ENCODE measurements at regions not wholly inside any gene's neighbourhood (a gene's known extent, or its start where the extent isn't known, plus 50 kb on each side); places are given as distances from the start of the nearest gene placed in this dataset.
A peak's percentile ranks its signal among the peaks of the same experiment; 100 is the strongest.
"Not testable (repeated sequence)": the region's sequence is repeated elsewhere in the genome, so short reads cannot be mapped to it uniquely, and the experiment has no call there.

- 60 to 64% methylated on average over 2 to 3 of the region's 3 CpGs for WGBS, 2 donors
- H3K27ac ChIP-seq = no peak overlapping the region
- H3K27me3 ChIP-seq = peaks cover 0 to 90% (median 0%) of the 10 kb centered on the region in 4 donors
- no peak overlapping the region for H3K4me3 ChIP-seq
- no peaks in the 10 kb centered on the region for H3K36me3 ChIP-seq
- DNase-seq = no peak
- TF ChIP-seq POLR2A (IDR thresholded peaks at IDR 0.05) = no peak
- no peak for TF ChIP-seq CTCF (IDR thresholded peaks at IDR 0.05)
- intact Hi-C loops (cut with DNase I) = no loop called here
- no peaks in the 10 kb centered on the region for H3K9me3 ChIP-seq
- H3K4me1 ChIP-seq = peaks cover 6 to 12% (median 7%) of the 10 kb centered on the region in 3 donors
Measured at GRCh38 chr15:98289747-98290146, 329.2 kb downstream of the ARRDC4 start.

DNA sequence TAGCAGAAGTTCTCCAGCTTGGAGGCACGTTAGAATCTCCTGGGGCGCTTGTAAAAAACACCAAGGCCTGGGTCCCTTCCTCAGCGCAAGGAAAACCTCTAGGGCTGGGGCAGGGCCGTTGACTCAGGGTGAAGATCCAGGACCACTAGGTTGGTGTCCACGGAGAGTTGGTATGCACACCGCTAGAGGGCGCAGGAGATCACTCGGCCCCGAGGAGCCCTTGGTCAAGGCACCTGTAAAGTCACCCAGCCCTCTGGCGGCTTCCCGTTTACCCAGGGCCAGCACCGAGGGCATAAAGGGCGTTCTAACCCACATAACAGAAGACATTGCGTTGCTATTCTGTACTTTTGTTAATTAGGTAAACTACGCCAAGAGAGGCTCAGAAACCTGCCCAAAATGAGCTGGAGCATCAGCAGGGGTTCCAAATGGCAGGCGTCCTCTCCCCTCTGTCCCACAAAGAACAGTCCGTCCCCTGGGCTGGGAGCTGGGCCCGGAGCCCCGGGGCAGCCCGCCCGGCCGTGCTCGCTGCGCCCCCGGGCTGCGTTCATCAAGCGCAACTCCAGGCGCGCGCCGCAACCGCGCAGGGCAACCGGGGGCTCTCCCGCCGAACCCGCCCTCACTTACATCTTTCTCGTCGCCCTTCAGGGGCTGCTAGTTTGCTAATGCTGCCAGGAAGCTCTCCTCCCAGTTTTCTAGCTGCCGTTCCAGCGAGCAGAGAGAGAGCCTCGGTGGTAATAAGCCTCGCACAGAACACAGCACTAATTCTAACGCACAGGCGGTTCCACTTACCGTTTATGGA is 332.1 kb downstream of the ARRDC4 start:
- DNase-seq = no peak
- no peaks in the 10 kb centered on the region for H3K9me3 ChIP-seq
- intact Hi-C loops (cut with DNase I) = no loop called here
- TF ChIP-seq POLR2A (IDR thresholded peaks at IDR 0.05) (no peak), CTCF (IDR thresholded peaks at IDR 0.05) (peak in 5 of 6 experiments; percentile 33 to 66 (median 55))
- H3K27me3 ChIP-seq = peaks cover 0 to 68% (median 0%) of the 10 kb centered on the region in 4 donors
- no peak overlapping the region for H3K27ac ChIP-seq
- 9% methylated on average over 4 to 17 of the region's 46 CpGs for WGBS, 2 donors
- no peaks in the 10 kb centered on the region for H3K36me3 ChIP-seq
- H3K4me3 ChIP-seq = peak overlapping the region in 2 of 4 donors; percentile 6 to 23
- H3K4me1 ChIP-seq = peaks cover 7 to 27% (median 10%) of the 10 kb centered on the region in 3 donors

- Histone ChIP-seq H3K27me3 (peaks cover 0 to 56% (median 0%) of the 10 kb centered on the region in 4 donors), H3K36me3 (no peaks in the 10 kb centered on the region), H3K27ac (no peak overlapping the region), H3K9me3 (no peaks in the 10 kb centered on the region), H3K4me1 (peaks cover 7 to 27% (median 10%) of the 10 kb centered on the region in 3 donors), H3K4me3 (no peak overlapping the region)
- no peak for DNase-seq
- intact Hi-C loops (cut with DNase I) = no loop called here
- 66 to 70% methylated on average over 7 of the region's 7 CpGs for WGBS, 2 donors
- no peak for TF ChIP-seq CTCF (IDR thresholded peaks at IDR 0.05)
- TF ChIP-seq POLR2A (IDR thresholded peaks at IDR 0.05) = no peak
Measured at GRCh38 chr15:98294126-98294525, 333.6 kb downstream of the ARRDC4 start.

DNA sequence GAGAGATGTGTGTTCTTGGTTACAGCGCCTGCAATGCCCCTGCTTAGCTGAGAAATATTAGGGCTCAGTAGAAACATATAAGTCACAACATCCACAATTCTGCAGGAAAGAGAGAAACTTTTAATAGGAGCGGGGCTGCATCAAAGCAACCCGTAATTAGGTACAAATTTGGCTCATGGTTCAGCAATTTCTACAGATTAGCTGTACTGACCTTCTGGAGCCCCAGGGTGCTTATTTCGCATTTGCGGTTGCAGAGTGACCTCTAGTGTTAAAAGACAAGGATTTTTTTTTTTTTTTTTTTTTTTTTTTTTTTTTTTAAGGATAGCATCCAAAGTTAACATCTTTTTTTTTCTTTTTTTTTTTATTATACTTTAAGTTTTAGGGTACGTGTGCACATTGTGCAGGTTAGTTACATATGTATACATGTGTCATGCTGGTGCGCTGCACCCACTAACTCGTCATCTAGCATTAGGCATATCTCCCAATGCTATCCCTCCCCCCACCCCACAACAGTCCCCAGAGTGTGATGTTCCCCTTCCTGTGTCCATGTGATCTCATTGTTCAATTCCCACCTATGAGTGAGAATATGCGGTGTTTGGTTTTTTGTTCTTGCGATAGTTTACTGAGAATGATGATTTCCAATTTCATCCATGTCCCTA is 334.7 kb downstream of the ARRDC4 start:
- intact Hi-C loops (cut with DNase I); H3K36me3 ChIP-seq; H3K4me3 ChIP-seq; H3K9me3 ChIP-seq; H3K27ac ChIP-seq; DNase-seq: not testable (repeated sequence)
- peaks cover 7 to 27% (median 10%) of the 10 kb centered on the region in 3 donors for H3K4me1 ChIP-seq
- WGBS, 2 donors = 24 to 29% methylated on average over 7 to 8 of the region's 10 CpGs
- H3K27me3 ChIP-seq = peaks cover 0 to 54% (median 0%) of the 10 kb centered on the region in 4 donors
- peak in 3 of 6 experiments; percentile 13 to 36 (median 28) for TF ChIP-seq CTCF (IDR thresholded peaks at IDR 0.05)

DNA sequence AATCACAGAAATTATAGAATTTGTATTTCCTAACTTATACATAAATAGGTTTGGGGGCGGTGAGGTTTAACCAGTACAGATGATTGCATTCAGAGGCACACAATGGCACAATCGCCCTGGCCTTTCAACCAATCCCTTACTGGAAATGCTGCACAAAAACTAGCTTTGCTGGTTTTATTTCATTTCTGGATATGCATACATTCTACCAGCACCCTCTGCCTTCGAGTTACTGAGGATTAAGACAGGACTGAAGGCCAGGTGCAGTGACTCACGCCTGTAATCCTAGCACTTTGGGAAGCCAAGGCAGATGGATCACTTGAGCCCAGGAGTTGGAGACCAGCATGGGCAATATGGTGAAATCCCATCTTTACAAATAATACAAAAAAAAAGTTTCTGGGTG is 336.1 kb downstream of the ARRDC4 start:
- DNase-seq = no peak
- Histone ChIP-seq H3K9me3 (no peaks in the 10 kb centered on the region), H3K27ac (no peak overlapping the region), H3K27me3 (peaks cover 0 to 40% (median 0%) of the 10 kb centered on the region in 4 donors), H3K4me3 (no peak overlapping the region), H3K4me1 (peaks cover 7 to 27% (median 10%) of the 10 kb centered on the region in 3 donors), H3K36me3 (no peaks in the 10 kb centered on the region)
- WGBS, 2 donors = 19 to 54% methylated on average over 3 to 4 of the region's 4 CpGs
- intact Hi-C loops (cut with DNase I) = no loop called here
- TF ChIP-seq POLR2A (IDR thresholded peaks at IDR 0.05) (no peak), CTCF (IDR thresholded peaks at IDR 0.05) (no peak)

Data from esophagus squamous epithelium (tissue), 5 donors.